GF-D8 (cell line): ENCODE measurements at regions not wholly inside any gene's neighbourhood (a gene's known extent, or its start where the extent isn't known, plus 50 kb on each side); places are given as distances from the start of the nearest gene placed in this dataset.

Source experiments
- DNase-seq: peaks from one replicate; lab custom pipeline; 2025; lab: John Stamatoyannopoulos, UW

- no peak for DNase-seq
These were observed 117.8 kb downstream of the FOXA2 start for GRCh38 chr20:22466447-22467171.

GRCh38 chr20:22465622-22466446 is 118.5 kb downstream of the FOXA2 start:
- no peak for DNase-seq

- DNase-seq = no peak
These were observed 119.9 kb downstream of the FOXA2 start for GRCh38 chr20:22464312-22465003.

- no peak for DNase-seq
These were observed 121.1 kb downstream of the FOXA2 start for GRCh38 chr20:22462975-22463914.

GRCh38 chr20:22460803-22461202 is 123.6 kb downstream of the FOXA2 start:
- DNase-seq = no peak

- DNase-seq = no peak
These were observed 124.1 kb downstream of the FOXA2 start for GRCh38 chr20:22460231-22460630.

- DNase-seq = no peak
These were observed 124.6 kb downstream of the FOXA2 start for GRCh38 chr20:22459754-22460153.

GRCh38 chr20:22456109-22456508 is 128.3 kb downstream of the FOXA2 start:
- no peak for DNase-seq

- DNase-seq = no peak
These were observed 129.1 kb downstream of the FOXA2 start for GRCh38 chr20:22455259-22455658.

- no peak for DNase-seq
These were observed 130.9 kb downstream of the FOXA2 start for GRCh38 chr20:22453244-22454080.

GRCh38 chr20:22452442-22453011 is 131.8 kb downstream of the FOXA2 start:
- DNase-seq = no peak

GRCh38 chr20:22450537-22450936 is 133.8 kb downstream of the FOXA2 start:
- DNase-seq = no peak

GRCh38 chr20:22449188-22449973 is 135.0 kb downstream of the FOXA2 start:
- no peak for DNase-seq

GRCh38 chr20:22447447-22447778 is 137.0 kb downstream of the FOXA2 start:
- no peak for DNase-seq

GRCh38 chr20:22446613-22447446 is 137.5 kb downstream of the FOXA2 start:
- DNase-seq = no peak

- DNase-seq = no peak
These were observed 142.1 kb downstream of the FOXA2 start for GRCh38 chr20:22442318-22442717.

- DNase-seq = no peak
These were observed 145.4 kb downstream of the FOXA2 start for GRCh38 chr20:22438926-22439325.

GRCh38 chr20:22438346-22438745 is 146.0 kb downstream of the FOXA2 start:
- no peak for DNase-seq

- DNase-seq = no peak
These were observed 147.0 kb downstream of the FOXA2 start for GRCh38 chr20:22437354-22437753.
